AG09309 (cell line): ENCODE measurements at regions not wholly inside any gene's neighbourhood (a gene's known extent, or its start where the extent isn't known, plus 50 kb on each side); places are given as distances from the start of the nearest gene placed in this dataset.

Experiments used
- DNase-seq: peaks from one replicate; pipeline ENCODE4 v3.0.0-alpha.2; 2010; ENCODE audit warnings: low read depth
- H3K4me3 ChIP-seq: 2 replicates; pipeline ENCODE4 v1.5.1; 2011; ENCODE audit warnings: mild to moderate bottlenecking, low read depth, low read length, moderate library complexity; ENCODE audit not compliant: control insufficient read depth
- CTCF ChIP-seq: IDR thresholded peaks from 2 replicates; pipeline ENCODE4 v1.5.1; 2011; ENCODE audit warnings: mild to moderate bottlenecking, low read depth, low read length, inconsistent platforms; ENCODE audit not compliant: insufficient read depth, control insufficient read depth; ENCODE audit errors: missing control alignments

DNA sequence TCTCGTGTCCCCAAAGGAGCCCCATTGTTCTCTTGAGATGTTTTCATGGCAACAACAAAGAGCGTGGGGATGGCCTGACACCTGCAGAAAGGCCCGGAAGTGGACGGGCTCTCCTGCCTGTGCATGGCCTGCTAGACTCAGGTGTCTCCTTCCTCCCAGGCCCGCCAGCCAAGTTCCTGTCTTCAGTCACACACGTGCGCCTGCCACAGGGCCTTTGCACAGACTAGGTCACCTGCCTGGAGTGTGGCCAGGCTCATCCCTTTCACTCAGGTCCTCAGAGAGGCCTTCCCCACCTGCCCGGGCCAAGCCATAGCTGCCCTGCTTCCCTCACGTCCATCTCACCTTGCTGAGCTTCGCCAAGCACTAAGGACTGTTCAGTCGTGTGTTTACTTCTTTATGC lies 300.9 kb downstream of the FOXL1 start:
- no peak overlapping the region for H3K4me3 ChIP-seq

DNA sequence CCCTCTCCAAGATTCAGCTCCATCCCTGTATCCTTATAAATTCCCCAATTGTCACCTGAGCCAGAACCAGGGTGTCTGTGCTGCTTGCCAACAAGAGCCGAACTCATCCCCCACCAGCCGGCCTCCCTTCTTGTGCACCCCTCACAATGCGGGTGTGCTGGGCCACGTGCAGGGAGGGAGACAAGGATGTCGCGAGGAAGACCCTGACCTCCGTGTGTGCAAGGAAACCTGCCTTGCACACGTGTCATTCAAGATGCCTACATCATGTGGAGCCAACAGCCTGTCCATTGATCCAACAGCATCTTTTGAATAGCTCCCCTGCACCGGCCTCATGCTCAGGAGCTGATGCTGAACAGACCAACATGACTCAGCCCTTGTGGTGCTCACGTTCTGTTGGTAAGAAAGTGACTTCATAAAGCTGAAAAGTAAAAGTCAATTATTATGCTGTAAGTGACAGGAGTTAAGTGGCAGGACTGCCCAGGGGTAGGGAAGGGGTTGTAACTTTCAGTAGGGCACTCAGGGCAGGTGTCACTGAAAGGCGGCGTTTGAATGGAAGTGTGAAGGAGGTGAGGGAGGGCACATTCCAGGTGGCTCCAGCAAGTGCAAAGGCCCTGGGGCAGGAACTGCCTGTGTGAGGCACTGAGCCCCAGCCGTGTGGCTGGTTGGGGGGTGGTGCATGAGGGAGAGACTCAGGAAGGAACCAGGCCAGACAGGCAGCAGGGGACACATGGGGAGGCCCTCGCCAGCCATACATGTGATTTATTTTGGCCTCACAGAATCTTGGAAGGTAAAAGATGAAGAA lies 302.2 kb downstream of the FOXL1 start:
- no peak for DNase-seq
- H3K4me3 ChIP-seq, result no peak overlapping the region
- no peak for TF ChIP-seq CTCF

More for the DNA sequence above, 300.9 kb downstream of the FOXL1 start:
- TF ChIP-seq CTCF, result no peak
- DNase-seq, result no peak

- no peak for TF ChIP-seq CTCF
- DNase-seq, result no peak
- H3K4me3 ChIP-seq, result no peak overlapping the region
Measured at GRCh38 chr16:86881118-86881510, 302.8 kb downstream of the FOXL1 start.

DNA sequence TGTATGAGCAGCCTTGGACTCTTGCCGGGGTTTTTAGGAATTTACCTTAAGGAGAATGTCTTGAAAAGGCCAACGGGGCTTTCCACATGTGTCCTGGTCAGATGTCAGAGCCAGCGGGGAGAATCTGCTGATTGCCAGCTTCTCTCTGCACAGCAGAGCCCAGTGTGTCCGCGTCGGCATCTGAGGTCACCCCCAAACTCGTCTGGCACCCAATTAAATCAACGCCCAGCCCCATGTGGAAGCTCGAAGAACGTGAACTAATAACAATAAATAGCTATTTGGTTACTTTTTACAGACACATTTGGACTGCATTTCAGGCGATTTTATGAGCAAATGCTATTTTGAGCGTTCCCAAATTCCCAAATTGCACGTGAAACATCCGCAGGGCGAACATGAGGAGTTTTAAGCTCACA lies 303.5 kb downstream of the FOXL1 start:
- H3K4me3 ChIP-seq, result no peak overlapping the region
- TF ChIP-seq CTCF, result no peak
- peak; percentile 33 for DNase-seq

DNA sequence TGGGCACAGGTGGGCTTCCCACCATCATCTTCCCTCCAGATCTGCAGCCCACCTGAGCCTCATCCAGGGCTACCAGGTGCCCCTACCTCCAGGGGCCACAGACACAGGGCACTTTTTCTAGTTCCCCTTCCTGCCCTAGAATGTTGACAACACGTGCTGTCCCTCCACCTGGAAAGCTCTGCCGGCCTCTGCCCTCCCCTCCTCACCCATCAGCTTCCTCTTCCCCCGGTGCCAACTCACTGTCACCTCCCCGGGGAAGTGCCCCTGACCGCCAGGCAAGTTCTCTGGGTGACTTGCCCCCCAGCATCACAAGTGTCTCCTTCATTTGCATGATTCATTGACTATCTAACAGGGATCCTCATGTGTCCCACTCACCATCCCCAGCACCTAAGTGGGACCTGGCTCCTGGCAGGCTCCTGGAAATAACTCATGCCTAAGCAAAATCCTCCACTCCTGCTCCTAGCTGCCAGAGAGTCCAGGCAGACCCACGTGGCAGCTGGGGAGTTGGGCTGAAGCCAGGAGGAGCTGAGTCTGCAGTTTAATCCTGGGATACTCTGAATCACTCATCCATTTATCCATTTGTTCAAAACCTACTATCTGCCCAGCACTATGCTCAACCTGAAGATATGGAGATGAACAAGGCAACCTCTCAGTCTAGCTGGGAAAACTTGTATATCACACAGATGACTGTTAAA lies 304.4 kb downstream of the FOXL1 start:
- no peak for TF ChIP-seq CTCF
- peak; percentile 51 for DNase-seq
- H3K4me3 ChIP-seq, result no peak overlapping the region

DNA sequence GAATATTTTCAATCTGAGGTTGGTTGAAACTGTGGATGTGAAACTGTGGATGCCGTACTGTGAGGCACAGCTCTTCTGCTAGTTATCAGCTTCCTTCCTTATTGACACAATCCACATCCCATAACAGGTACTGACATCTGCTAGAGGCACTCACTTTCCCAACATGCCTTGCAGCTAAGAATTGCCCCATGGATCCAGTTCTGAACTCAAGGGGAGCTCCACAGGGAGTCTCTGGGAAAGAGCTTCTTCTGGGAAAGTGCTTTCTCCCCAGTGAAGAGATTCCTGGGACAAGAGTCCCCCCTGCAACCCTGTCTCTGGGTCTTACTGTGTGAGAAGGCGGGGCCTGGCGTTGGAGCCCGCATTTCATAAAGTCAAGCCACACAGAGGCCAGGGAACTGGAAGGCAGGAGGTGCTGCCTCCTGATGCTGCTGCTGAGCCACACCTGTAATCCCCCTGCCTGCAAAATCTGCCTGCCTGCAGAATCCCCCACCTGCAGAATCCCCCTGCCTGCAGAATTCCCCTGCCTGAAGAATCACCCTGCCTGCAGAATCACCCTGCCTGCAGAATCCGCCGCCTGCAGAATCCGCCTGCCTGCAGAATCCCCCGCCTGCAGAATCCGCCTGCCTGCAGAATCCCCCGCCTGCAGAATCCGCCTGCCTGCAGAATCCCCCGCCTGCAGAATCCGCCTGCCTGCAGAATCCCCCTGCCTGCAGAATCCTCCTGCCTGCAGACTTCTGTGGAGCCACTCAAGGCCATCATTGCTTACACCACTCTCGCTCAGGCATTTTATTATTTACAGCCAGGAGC lies 305.4 kb downstream of the FOXL1 start:
- no peak for TF ChIP-seq CTCF
- DNase-seq, result no peak
- no peak overlapping the region for H3K4me3 ChIP-seq
